Germinal center (tissue), 1 donor: ENCODE measurements at regions not wholly inside any gene's neighbourhood (a gene's known extent, or its start where the extent isn't known, plus 50 kb on each side); places are given as distances from the start of the nearest gene placed in this dataset.

Experiments used
- DNase-seq: peaks from one replicate; pipeline ENCODE4 v3.0.0; 2012; ENCODE audit warnings: mixed read lengths, low spot score

DNA sequence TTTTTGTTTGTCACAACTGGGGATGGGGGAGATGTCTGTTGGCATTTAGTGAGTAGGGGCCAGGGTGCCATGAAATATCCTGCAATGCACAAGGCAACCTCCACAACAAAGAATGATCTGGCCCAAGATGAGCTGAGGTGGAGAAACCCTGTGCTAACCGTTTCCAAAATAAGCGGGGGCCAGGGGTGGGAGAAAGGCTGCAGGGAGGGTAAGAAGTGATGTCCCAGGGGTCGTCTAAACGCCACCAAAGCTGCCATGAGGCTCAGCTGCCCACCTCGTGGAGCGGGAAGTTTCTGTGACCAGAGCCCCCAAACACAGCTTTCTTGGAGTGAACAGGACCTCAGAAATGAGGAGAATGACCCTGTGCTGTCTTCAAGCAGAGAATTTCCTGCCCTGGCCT is 76.5 kb upstream of the CDH5 start:
- DNase-seq = no peak

DNA sequence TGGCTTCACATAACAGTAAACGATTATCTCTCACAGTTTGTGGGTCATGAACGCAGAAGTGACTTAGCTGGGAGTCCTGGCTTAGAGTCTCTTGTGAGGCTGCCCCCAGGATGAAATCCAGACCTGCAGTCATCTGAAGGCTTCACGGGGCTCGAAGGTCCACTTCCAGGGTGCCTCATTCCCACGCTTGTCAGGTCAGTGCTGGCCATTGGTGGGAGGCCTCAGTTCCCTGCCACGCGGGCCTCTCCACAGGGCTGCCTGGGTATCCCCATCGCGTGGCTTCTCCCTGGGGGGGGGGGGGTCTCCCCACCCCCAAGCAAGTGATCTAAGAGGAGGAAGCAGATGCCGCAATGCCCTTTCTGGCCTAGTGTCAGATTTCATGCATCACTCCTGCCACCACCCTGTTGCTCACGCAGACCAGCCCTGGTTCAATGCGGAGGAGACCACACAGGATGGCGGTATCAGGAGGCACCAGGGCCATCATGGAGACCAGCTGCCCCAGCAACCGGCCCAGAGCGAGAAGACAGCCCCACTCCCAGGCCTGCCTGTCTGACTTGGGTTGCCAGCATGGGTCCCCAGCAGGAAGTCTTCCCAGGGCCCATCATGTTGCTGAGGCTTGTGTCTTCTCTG is 77.3 kb upstream of the CDH5 start:
- no peak for DNase-seq

DNA sequence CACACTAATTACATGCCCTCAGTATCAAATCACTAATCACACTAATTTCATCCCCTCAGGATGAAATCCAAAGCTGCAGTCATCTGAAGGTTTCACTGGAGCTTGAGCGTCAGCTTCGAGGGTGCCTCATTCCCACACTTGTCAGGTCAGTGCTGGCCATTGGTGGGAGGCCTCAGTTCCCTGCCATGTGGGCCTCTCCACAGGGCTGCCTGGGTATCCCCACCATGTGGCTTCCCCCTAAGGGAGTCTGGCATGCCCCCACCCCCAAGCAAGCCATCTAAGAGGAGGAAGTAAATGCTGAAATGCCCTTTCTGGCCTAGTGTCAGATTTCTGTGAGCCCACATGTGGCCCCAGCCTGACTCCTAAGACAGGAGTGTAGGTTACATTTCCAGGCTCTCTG is 78.6 kb upstream of the CDH5 start:
- no peak for DNase-seq

DNA sequence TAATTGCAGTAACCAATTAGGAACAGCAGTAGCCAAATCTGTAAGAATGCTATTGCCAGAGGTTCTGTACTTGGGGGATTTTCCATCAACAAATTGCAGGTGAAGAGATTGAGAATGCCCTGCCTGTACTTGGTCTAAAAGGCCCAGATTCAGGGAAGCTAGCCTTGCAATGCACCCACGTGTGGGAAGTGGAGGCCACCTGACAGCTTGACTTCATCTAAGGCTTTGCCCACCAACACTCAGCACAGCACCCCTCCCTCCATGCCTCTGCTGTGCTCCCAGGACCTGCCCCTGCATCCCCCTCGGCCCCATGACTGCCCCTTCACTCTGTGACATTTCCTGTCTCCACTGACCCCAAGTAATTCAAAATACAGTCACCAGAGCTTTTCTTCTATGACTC is 79.1 kb upstream of the CDH5 start:
- no peak for DNase-seq

DNA sequence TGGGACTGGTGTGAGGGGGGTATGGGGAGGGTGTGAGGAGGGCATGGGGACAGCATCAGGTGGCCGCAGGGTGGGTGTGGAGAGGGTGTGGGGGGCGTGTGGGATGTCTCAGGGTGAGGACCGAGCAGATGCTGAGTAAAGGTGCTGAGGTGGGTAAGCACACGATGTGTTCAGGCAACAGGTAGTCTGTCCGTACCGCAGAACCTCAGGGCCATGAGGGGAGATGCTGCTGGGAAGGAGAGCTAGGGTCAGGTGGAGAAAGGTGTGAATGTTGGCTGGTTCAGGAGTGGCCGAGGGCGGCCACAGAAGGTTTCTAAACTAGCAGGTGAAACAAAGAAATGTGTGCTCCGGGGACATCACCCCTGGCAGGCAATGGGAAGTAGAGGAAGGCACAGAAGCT is 80.0 kb upstream of the CDH5 start:
- no peak for DNase-seq

DNA sequence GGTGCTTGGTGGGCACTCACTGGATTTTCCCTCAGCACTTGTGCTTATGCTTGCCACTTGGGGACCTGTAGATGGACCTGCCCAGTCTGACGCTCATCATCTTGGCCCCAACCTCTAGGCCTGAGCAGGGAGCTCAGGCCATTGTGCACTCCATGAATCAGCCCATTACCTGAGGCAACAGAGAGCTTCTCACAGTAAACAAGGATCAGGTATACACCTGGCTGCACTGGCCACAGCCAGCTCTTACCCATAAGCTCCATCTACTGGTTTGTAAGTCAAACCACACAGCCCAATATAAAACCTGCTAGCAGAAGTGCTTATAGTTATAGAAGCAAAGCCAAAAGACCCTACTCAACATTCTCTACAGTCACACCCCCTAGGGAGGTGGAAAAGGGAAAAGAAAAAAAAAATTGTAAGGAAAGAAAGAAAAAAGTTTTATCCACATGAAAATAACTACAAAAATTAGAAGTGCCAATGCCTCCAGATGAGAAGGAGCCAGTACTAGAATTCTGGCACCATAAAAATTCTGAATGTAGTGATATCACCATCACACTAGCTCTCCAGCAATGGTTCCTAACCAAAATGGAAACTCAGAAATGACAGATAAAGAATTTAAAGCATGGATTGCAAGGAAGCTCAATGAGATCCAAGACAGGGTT is 87.8 kb upstream of the CDH5 start:
- no peak for DNase-seq

GRCh38 chr16:66278111-66278531 is 88.4 kb upstream of the CDH5 start:
- no peak for DNase-seq

GRCh38 chr16:66277311-66278070 is 89.0 kb upstream of the CDH5 start:
- no peak for DNase-seq

DNA sequence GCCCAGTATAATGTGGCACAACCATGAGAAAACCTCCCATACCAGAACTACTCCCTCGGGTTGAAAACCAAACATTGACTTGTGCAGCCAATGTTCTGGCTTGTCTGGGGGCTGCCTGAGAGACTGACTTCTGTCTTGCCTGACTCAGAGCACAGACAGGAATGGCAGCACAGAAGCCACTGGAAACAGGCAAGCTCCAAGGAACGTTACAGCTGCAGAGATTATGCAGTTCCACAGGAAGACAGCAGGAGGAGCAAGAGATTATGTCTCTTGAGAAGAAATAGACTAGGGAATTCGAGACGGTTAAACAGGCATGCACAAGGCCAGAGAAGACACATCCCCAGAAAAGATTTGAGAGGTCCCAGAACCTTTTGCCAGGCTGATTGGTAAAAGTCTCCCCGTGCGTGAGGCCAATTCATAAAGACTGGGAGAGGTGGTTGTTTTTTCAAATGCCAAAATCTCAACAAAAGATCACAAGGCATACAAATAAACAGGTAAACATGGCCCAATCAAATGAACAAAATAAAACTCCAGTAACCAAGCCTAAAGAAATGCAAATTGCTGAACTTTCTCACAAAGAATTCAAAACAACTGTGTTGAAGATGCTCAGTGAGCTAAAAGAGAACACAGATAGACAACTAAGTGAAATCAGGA is 90.6 kb upstream of the CDH5 start:
- DNase-seq = peak; percentile 32

- DNase-seq = peak; percentile 37
Measured at GRCh38 chr16:66274335-66275110, 92.0 kb upstream of the CDH5 start.

DNA sequence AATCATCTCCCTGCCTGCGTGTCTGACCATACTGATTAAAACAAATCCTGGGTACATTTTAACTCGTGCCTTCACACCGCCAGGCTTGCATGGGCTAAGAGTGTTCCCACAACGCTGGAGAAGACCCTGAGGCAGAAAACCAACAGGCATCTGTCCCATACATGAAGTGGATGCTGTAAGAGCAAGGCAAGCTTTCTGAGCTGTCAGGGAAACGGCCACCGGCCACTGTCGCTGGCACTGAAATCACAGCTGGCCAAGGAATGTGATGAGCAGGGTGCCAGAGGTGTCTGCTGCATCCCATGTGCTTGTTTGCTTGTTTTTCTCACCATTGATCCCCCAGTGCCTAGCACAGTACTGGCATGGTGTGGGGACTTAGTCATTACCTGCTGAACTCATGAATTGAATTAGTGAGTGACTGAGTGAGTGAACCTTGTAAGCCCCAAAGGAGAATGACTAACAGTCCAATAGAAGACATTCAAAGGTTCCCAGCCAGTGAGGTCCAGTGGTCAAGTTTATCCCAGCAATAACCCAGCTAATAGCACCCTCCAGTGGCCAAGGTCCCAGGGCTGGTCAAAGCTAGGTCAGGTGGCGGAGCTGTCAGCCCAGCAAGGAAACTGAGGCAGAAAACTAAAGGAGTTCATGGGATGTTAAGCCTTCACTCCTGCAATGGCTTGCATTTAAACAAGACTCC is 92.7 kb upstream of the CDH5 start:
- no peak for DNase-seq

DNA sequence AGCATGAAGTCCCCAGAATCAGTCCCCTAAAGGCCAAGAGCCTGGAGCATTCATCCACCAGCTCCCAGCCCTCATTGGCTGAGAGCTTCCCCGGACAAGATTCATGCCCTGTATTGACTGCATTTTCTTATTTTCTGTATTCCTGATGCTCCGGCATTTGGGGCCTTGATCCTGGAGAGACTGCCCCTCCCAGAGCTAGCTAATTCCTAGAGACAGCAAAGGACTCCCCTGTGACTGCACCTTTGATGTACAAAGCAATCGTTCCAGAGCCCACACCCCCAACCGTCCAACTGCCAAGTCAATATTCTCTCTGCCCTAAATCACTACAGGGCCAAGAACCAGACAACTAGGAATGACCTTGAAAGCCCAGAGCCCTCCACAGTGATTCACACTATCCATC is 93.4 kb upstream of the CDH5 start:
- DNase-seq = no peak

- no peak for DNase-seq
Measured at GRCh38 chr16:66272461-66272860, 94.0 kb upstream of the CDH5 start.

- no peak for DNase-seq
Measured at GRCh38 chr16:66271074-66272060, 95.1 kb upstream of the CDH5 start.

DNA sequence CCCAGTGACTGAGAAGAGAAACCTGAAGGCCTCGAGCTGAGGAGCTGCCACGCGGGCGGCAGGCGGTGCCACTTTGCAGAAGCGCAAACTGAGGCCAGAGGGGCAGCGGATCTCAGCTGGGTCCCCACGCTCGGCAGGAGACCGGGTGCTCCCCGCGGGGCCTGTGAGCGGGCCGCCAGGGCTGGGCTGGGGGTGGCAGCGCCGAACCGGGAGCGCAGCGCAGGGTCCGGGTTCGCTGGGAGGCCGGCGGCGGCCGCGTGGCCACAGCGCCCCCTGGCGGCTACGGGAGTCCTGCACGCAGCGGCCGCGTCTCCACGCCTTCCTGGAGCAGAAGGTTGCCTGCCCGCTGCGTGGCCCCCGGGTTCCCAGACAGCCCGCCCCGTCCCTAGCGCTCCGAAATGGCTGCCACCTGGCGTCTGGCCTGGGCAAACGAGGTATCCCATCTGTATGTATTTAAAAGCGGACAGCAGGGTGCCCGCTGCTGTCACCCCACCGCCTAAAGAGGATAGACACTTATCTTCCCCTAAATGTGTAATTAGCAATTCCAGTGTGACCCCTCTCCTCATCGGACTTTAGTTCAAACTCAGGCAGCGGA is 96.1 kb upstream of the CDH5 start:
- DNase-seq = peak; percentile 79

GRCh38 chr16:66269617-66270332 is 96.7 kb upstream of the CDH5 start:
- DNase-seq = no peak

- no peak for DNase-seq
Measured at GRCh38 chr16:66267292-66268014, 99.0 kb upstream of the CDH5 start.
